DND-41 (cell line): ENCODE measurements at regions not wholly inside any gene's neighbourhood (a gene's known extent, or its start where the extent isn't known, plus 50 kb on each side); places are given as distances from the start of the nearest gene placed in this dataset.

Experiments used
- ATAC-seq: fragments of 200-7000 bp; cut with Tn5 transposase; 3 replicates; pipeline ENCODE4 v1.9.1; 2021; ENCODE audit warnings: low read depth; ENCODE audit not compliant: insufficient read depth
- DNase-seq: peaks from one replicate; pipeline ENCODE4 v3.0.0-alpha.2; 2020
- H2AFZ ChIP-seq: 2 replicates; pipeline ENCODE4 v1.6.0; 2012; ENCODE audit warnings: low read depth, low read length
- H3K27ac ChIP-seq: 2 replicates; pipeline ENCODE4 v1.5.1; 2012; ENCODE audit warnings: low read length, inconsistent platforms
- H3K27me3 ChIP-seq: fragments of 200-600 bp; sonication (generic); 2 replicates; pipeline ENCODE4 v1.6.0; 2012; ENCODE audit warnings: low read length, mild to moderate bottlenecking, inconsistent platforms; ENCODE audit not compliant: insufficient read depth, poor library complexity
- H3K36me3 ChIP-seq: 2 replicates; pipeline ENCODE4 v1.5.1; 2012; ENCODE audit warnings: low read length, inconsistent platforms; ENCODE audit not compliant: insufficient read depth
- H3K4me1 ChIP-seq: 2 replicates; pipeline ENCODE4 v1.5.1; 2012; ENCODE audit warnings: mild to moderate bottlenecking, low read length; ENCODE audit not compliant: insufficient read depth
- H3K4me2 ChIP-seq: 2 replicates; pipeline ENCODE4 v1.6.0; 2012; ENCODE audit warnings: mild to moderate bottlenecking, moderate library complexity, low read length, inconsistent platforms; ENCODE audit not compliant: insufficient read depth
- H3K4me3 ChIP-seq, 2 experiments: fragments of 200-600 bp in 1 of 2; shearing (Covaris generic) in 1 of 2; 2 replicates each; pipeline ENCODE4 v1.5.1; 2012 to 2016; ENCODE audit warnings: inconsistent platforms in 2 of 2, low read length in 2 of 2, mild to moderate bottlenecking in 2 of 2, low read depth in 1 of 2, moderate library complexity in 1 of 2
- H3K79me2 ChIP-seq: 2 replicates; pipeline ENCODE4 v1.6.0; 2012; ENCODE audit warnings: low read length, inconsistent platforms; ENCODE audit not compliant: insufficient read depth
- H3K9ac ChIP-seq: 2 replicates; pipeline ENCODE4 v1.6.0; 2012; ENCODE audit warnings: low read depth, mild to moderate bottlenecking, inconsistent platforms, low read length, moderate library complexity
- H3K9me3 ChIP-seq: 2 replicates; pipeline ENCODE4 v1.5.1; 2012; ENCODE audit warnings: low read length, moderate library complexity, mild to moderate bottlenecking, inconsistent platforms; ENCODE audit not compliant: insufficient read depth, severe bottlenecking
- H4K20me1 ChIP-seq: 2 replicates; pipeline ENCODE4 v1.6.0; 2012; ENCODE audit warnings: low read length; ENCODE audit not compliant: insufficient read depth
- EZH2 ChIP-seq: IDR thresholded peaks from 3 replicates; pipeline ENCODE4 v1.6.1; 2012; ENCODE audit warnings: borderline replicate concordance, low read depth, mild to moderate bottlenecking, moderate library complexity, low read length, inconsistent platforms; ENCODE audit not compliant: severe bottlenecking
- TF ChIP-seq, protein P1 (sequence below): IDR thresholded peaks from 2 replicates; pipeline ENCODE4 v1.5.1; 2012; ENCODE audit warnings: borderline replicate concordance, low read length, moderate library complexity, mild to moderate bottlenecking; ENCODE audit not compliant: poor library complexity, severe bottlenecking; ENCODE audit errors: extremely low read depth

DNA sequence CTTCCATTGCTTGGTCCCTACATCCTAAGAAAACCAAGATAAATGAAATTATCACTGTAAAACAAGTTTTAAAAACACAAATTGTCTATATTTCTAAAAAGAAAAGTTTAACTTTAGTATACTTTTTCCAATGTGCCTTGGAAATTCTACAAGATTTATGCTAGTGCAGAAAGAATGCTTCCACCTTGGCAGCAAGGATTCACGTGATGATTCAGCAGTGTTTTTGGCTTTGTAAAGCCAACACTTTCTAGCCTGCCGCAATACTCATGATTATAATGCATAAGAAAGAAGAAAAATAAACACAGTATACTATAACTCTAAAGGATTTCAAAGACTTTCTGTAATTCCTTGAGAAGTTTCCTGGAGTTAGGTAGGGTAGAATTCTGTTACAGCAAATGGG, 442.7 kb downstream of the TENT5A start:
- H3K27me3 ChIP-seq: no peaks in the 10 kb centered on the region
- no peak overlapping the region for H3K4me2 ChIP-seq
- peaks cover 11% of the 10 kb centered on the region for H3K4me1 ChIP-seq
- H3K27ac ChIP-seq: no peak overlapping the region
- no peaks in the 10 kb centered on the region for H4K20me1 ChIP-seq
- H3K36me3 ChIP-seq: no peaks in the 10 kb centered on the region
- TF ChIP-seq EZH2: no peak
- TF ChIP-seq, protein P1, sequence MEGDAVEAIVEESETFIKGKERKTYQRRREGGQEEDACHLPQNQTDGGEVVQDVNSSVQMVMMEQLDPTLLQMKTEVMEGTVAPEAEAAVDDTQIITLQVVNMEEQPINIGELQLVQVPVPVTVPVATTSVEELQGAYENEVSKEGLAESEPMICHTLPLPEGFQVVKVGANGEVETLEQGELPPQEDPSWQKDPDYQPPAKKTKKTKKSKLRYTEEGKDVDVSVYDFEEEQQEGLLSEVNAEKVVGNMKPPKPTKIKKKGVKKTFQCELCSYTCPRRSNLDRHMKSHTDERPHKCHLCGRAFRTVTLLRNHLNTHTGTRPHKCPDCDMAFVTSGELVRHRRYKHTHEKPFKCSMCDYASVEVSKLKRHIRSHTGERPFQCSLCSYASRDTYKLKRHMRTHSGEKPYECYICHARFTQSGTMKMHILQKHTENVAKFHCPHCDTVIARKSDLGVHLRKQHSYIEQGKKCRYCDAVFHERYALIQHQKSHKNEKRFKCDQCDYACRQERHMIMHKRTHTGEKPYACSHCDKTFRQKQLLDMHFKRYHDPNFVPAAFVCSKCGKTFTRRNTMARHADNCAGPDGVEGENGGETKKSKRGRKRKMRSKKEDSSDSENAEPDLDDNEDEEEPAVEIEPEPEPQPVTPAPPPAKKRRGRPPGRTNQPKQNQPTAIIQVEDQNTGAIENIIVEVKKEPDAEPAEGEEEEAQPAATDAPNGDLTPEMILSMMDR: no peak
- H2AFZ ChIP-seq: 0 out of 2 replicates have a peak overlapping the region, but pooled peaks have one; percentile 19
- H3K9ac ChIP-seq: no peak overlapping the region
- no peaks in the 10 kb centered on the region for H3K79me2 ChIP-seq
- no peak overlapping the region for H3K4me3 ChIP-seq
- DNase-seq: no peak
- H3K9me3 ChIP-seq: peaks cover 16% of the 10 kb centered on the region
- ATAC-seq: no peak

DNA sequence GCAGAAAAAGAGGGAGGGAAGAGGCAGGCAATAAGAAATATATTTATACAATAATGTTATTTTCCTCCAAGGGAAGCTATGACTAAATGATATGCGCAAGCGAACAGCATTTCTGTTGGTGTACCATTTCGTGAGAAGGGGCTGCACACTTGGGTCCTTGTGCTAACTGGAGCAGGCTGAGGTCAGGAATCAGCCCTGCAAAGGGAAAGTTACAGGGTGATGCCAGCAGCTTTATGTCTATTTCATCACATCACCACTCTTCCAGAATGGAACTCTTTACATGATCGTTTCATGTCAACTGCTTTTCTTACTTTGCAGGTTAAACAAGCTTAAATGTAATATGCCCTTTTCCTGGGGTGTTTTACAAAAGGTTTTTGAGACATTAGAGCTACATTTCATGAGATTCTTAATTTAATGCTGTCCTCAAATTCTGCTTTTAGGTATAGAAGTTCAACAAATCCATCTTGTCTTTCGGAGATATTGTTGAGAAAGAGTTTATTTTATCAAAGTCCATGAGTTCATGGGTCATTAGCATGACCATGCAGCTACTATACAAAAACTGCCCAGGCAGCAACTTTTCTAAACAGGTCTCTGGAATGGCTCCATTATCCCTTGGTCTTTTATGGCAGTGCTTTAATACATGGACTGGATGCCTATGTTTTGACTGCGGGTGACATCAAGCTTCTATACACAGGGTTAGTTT, 443.8 kb downstream of the TENT5A start:
- Histone ChIP-seq H3K4me3 (no peak overlapping the region), H3K36me3 (no peaks in the 10 kb centered on the region), H3K79me2 (no peaks in the 10 kb centered on the region), H4K20me1 (no peaks in the 10 kb centered on the region), H3K4me2 (no peak overlapping the region), H3K9me3 (peaks cover 7% of the 10 kb centered on the region), H3K9ac (no peak overlapping the region), H3K27me3 (no peaks in the 10 kb centered on the region), H3K27ac (no peak overlapping the region), H3K4me1 (peaks cover 20% of the 10 kb centered on the region), H2AFZ (no peak overlapping the region)
- DNase-seq (no peak), ATAC-seq (no peak)
- no peak for TF ChIP-seq EZH2
- TF ChIP-seq, protein P1: no peak

DNA sequence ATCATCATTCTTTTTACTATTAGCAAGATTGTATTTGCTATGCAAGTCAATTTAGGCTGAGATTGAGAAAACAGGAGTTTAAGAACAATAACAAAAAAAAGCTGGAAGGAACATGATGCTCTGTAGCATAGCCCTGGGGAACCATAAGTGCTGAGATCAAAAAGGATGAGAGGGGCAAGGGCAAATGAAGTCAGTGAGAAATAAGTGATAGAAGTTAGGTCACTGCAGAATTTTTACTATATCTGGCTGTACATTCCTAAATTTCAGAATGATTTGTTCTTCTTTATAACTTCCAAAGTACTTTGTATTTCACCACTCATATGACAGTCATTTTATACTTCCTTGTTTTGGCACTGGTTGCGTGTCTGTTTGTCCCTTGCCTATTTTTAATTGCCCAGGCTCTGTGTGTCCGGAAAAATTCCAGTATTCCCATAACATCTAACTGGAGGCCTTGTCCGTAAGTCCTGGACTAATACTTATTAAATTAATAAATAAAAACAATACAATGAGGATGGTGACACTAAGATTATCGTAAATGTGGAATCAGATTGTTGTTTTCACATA, 444.7 kb downstream of the TENT5A start:
- no peaks in the 10 kb centered on the region for H3K36me3 ChIP-seq
- H4K20me1 ChIP-seq: no peaks in the 10 kb centered on the region
- no peaks in the 10 kb centered on the region for H3K27me3 ChIP-seq
- no peak overlapping the region for H3K4me2 ChIP-seq
- no peak for ATAC-seq
- no peaks in the 10 kb centered on the region for H3K9me3 ChIP-seq
- H3K79me2 ChIP-seq: no peaks in the 10 kb centered on the region
- H3K4me1 ChIP-seq: peaks cover 20% of the 10 kb centered on the region
- H3K4me3 ChIP-seq: no peak overlapping the region
- H3K9ac ChIP-seq: no peak overlapping the region
- DNase-seq: no peak
- no peak for TF ChIP-seq EZH2
- TF ChIP-seq, protein P1: no peak
- no peak overlapping the region for H2AFZ ChIP-seq
- no peak overlapping the region for H3K27ac ChIP-seq
